H1 (cell line): ENCODE measurements at regions not wholly inside any gene's neighbourhood (a gene's known extent, or its start where the extent isn't known, plus 50 kb on each side); places are given as distances from the start of the nearest gene placed in this dataset.

Experiments
- ASH2L ChIP-seq: fragments of 200-600, 300-600 bp; sonication (generic); IDR thresholded peaks from one replicate; pipeline ENCODE4 v1.7.1; 2017; ENCODE audit warnings: low read length
- CTBP2 ChIP-seq: IDR thresholded peaks from 2 replicates; pipeline ENCODE4 v1.7.0; 2011; ENCODE audit warnings: borderline replicate concordance, mild to moderate bottlenecking, moderate library complexity, mixed read lengths, low read length; ENCODE audit not compliant: insufficient read depth, insufficient read length
- EP300 ChIP-seq, 2 experiments: IDR thresholded peaks; 1 replicate in 1 of 2; 2 replicates in 1 of 2; pipeline ENCODE4 v1.6.1; 2011 to 2012; ENCODE audit warnings: low read depth in 2 of 2, low read length in 2 of 2, mild to moderate bottlenecking in 2 of 2, borderline replicate concordance in 1 of 2, inconsistent platforms in 1 of 2, moderate library complexity in 1 of 2
- FOSL1 ChIP-seq: IDR thresholded peaks from 2 replicates; pipeline ENCODE4 v1.6.1; 2011; ENCODE audit warnings: mild to moderate bottlenecking, low read depth, low read length, moderate library complexity; ENCODE audit not compliant: insufficient read depth
- GABPA ChIP-seq: IDR thresholded peaks from 2 replicates; pipeline ENCODE4 v1.6.1; 2011; ENCODE audit warnings: mild to moderate bottlenecking, low read length, moderate library complexity, borderline replicate concordance; ENCODE audit not compliant: insufficient read depth
- GTF2F1 ChIP-seq: IDR thresholded peaks from 2 replicates; pipeline ENCODE4 v1.6.1; 2012; ENCODE audit warnings: low read depth, low read length, improper control_type of control experiment, borderline replicate concordance
- POLR2A ChIP-seq, 2 experiments: IDR thresholded peaks; 1 replicate in 1 of 2; 2 replicates in 1 of 2; pipeline ENCODE4 v1.6.1; 2011; ENCODE audit warnings: low read depth in 2 of 2, low read length in 2 of 2, mild to moderate bottlenecking in 2 of 2; ENCODE audit errors: control extremely low read depth in 1 of 2
- POLR2AphosphoS5 ChIP-seq: IDR thresholded peaks from 2 replicates; pipeline ENCODE4 v1.6.1; 2011; ENCODE audit warnings: low read depth, low read length
- SIX5 ChIP-seq: IDR thresholded peaks from 2 replicates; pipeline ENCODE4 v1.6.1; 2011; ENCODE audit warnings: mild to moderate bottlenecking, low read depth, low read length
- TAF1 ChIP-seq: IDR thresholded peaks from 2 replicates; pipeline ENCODE4 v1.6.1; 2011; ENCODE audit warnings: mild to moderate bottlenecking, low read depth, low read length
- YY1 ChIP-seq: IDR thresholded peaks from 2 replicates; pipeline ENCODE4 v1.6.1; 2011; ENCODE audit warnings: low read depth, mild to moderate bottlenecking, low read length
- TF ChIP-seq, protein P1 (sequence below), 3 experiments: IDR thresholded peaks; 1 replicate in 2 of 3; 2 replicates in 1 of 3; pipeline versions ENCODE4 v1.5.1 to v1.6.1; 2011; ENCODE audit warnings: low read length in 3 of 3, mild to moderate bottlenecking in 3 of 3, inconsistent platforms in 2 of 3, low read depth in 1 of 3, moderate library complexity in 1 of 3; ENCODE audit not compliant: insufficient read depth in 1 of 3; ENCODE audit errors: control extremely low read depth in 1 of 3
- TF ChIP-seq, protein P2 (sequence below): IDR thresholded peaks from 2 replicates; pipeline ENCODE4 v1.6.1; 2011; ENCODE audit warnings: low read depth, mild to moderate bottlenecking, low read length; ENCODE audit not compliant: insufficient read depth
- TF ChIP-seq, protein P3 (sequence below): IDR thresholded peaks from 2 replicates; pipeline ENCODE4 v1.6.1; 2012; ENCODE audit warnings: inconsistent platforms

DNA sequence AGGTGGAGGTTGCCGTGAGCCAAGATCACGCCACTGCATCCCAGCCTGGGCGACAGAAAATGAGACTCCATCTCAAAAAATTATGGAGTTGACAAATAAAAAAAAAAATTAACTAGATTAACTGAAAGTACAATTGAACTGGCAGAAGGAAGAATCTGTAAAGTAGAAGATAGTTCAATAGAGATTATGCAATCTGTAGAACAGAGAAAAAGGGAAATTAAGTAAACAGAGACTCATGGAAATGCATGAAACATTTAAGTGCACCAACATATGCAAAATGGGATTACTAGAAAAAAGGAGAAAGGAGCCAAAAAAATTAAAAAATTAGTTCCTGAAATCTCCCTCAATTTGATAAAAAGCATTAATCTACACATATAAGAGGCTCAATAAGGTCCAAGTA lies 188.8 kb upstream of the KHDRBS2 start:
- no peak for TF ChIP-seq CTBP2
- TF ChIP-seq, protein P1, sequence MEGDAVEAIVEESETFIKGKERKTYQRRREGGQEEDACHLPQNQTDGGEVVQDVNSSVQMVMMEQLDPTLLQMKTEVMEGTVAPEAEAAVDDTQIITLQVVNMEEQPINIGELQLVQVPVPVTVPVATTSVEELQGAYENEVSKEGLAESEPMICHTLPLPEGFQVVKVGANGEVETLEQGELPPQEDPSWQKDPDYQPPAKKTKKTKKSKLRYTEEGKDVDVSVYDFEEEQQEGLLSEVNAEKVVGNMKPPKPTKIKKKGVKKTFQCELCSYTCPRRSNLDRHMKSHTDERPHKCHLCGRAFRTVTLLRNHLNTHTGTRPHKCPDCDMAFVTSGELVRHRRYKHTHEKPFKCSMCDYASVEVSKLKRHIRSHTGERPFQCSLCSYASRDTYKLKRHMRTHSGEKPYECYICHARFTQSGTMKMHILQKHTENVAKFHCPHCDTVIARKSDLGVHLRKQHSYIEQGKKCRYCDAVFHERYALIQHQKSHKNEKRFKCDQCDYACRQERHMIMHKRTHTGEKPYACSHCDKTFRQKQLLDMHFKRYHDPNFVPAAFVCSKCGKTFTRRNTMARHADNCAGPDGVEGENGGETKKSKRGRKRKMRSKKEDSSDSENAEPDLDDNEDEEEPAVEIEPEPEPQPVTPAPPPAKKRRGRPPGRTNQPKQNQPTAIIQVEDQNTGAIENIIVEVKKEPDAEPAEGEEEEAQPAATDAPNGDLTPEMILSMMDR (IDR thresholded peaks at IDR 0.05; ENCODE audit: control extremely low read depth in 1 of 3, insufficient read depth in 1 of 3, low read depth in 1 of 3, low read length in 3 of 3): no peak
- TF ChIP-seq POLR2A (IDR thresholded peaks at IDR 0.05; ENCODE audit: control extremely low read depth in 1 of 2, low read depth in 2 of 2, low read length in 2 of 2): no peak
- TF ChIP-seq SIX5: no peak
- TF ChIP-seq GTF2F1: no peak
- no peak for TF ChIP-seq EP300 (IDR thresholded peaks at IDR 0.05; ENCODE audit: borderline replicate concordance in 1 of 2, low read depth in 2 of 2, low read length in 2 of 2)
- no peak for TF ChIP-seq TAF1
- no peak for TF ChIP-seq FOSL1
- TF ChIP-seq, protein P2, sequence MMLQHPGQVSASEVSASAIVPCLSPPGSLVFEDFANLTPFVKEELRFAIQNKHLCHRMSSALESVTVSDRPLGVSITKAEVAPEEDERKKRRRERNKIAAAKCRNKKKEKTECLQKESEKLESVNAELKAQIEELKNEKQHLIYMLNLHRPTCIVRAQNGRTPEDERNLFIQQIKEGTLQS: no peak
- no peak for TF ChIP-seq POLR2AphosphoS5
- TF ChIP-seq YY1: no peak
- no peak for TF ChIP-seq GABPA
- TF ChIP-seq ASH2L: no peak
- TF ChIP-seq, protein P3, sequence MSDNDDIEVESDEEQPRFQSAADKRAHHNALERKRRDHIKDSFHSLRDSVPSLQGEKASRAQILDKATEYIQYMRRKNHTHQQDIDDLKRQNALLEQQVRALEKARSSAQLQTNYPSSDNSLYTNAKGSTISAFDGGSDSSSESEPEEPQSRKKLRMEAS: no peak
